ENCODE measurements at regions not wholly inside any gene's neighbourhood (a gene's known extent, or its start where the extent isn't known, plus 50 kb on each side); places are given as distances from the start of the nearest gene placed in this dataset.

DNA sequence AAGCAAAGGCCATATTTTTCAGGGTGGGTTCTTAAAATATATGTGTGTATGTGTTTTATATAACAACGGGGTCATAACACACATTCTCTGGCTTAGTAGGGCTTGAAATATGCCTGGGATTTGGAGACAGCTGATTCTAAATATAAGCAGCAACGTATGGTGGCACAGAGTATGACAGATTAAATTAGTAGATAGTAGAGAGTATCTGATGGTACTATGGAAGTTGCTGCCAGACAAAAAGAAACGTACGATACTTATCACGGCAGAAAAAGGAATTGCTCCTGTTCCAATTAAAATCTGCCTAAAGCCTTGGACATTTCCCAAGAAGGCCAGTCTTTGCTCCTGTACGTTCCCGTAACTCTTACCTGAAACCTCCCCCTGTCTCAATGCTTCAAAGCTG, 607.9 kb upstream of the ID2 start:
- Mint-ChIP-seq H3K4me3 (no peak overlapping the region), H3K36me3 (peaks cover 3% of the 10 kb centered on the region), H3K27ac (no peak overlapping the region), H3K4me1 (ENCODE audit: unreplicated experiment) (no peaks in the 10 kb centered on the region), H3K27me3 (no peaks in the 10 kb centered on the region), H3K9me3 (peaks cover 12% of the 10 kb centered on the region)
- DNase-seq (ENCODE audit: extremely low spot score, unreplicated experiment): no peak
- TF ChIP-seq CTCF (conservative IDR thresholded peaks at IDR 0.05): no peak

DNA sequence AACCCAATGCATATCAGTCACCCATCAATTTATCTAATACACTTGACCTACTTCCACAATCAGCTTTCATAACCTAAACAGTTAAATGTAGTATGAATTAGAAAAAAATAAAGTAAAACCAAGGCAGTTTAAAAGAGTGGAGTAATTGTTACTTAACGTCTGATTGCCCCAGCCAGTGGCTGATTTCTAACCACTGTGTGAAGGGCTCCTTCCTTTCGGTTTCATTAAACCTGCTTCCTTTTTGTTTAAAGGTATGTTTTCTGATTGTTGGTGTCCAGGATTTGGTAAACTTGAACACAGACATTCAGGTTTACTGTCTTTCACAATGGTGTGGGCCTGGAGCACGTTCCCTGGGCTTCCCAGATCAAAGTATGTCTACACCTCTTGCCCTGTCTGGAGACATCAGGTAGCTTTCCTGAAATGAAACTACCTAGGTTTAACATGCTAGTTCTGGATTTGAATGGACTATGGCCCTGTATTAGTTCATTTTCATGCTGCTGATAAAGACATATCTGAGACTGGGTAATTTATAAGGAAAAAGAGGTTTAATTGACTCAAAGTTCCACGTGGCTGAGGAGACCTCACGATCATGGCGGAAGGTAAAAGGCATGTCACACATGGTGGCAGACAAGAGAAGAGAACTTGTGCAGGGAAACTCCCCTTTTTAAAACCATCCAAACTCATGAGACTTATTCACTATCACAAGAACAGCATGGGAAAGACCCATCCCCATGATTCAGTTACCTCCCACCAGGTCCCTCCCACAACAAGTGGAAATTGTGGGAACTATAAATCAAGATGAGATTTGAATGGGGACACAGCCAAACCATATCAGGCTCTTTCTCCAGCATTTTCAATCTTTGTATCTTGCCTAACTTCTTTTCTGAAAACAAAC, 605.2 kb upstream of the ID2 start:
- no peak for DNase-seq (ENCODE audit: extremely low spot score, unreplicated experiment)
- Mint-ChIP-seq H3K9me3 (peaks cover 12% of the 10 kb centered on the region), H3K27ac (no peak overlapping the region), H3K4me1 (ENCODE audit: unreplicated experiment) (no peaks in the 10 kb centered on the region), H3K4me3 (no peak overlapping the region), H3K36me3 (peaks cover 3% of the 10 kb centered on the region), H3K27me3 (no peaks in the 10 kb centered on the region)
- TF ChIP-seq CTCF (conservative IDR thresholded peaks at IDR 0.05): no peak

DNA sequence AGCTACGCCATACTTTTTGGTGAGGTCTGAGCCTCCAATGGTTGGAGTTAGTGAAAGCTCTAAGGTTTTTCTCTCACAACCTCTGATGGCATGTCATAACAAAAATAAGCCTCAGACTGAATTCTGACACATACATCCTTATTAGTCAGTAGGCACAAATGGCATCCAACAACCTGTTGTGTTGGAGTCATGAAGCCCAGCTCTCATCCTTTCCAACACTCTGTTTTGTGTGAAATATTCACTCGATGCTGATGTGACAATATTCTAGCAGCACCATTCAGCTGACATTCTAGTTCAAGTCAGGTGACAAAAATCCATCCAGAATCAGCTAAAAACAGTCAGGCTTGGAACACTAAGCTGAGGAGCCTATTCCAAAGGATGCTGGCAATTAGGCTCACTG, 603.2 kb upstream of the ID2 start:
- H3K9me3 Mint-ChIP-seq: peaks cover 12% of the 10 kb centered on the region
- H3K27me3 Mint-ChIP-seq: no peaks in the 10 kb centered on the region
- H3K4me3 Mint-ChIP-seq: no peak overlapping the region
- peaks cover 3% of the 10 kb centered on the region for H3K36me3 Mint-ChIP-seq
- TF ChIP-seq CTCF (conservative IDR thresholded peaks at IDR 0.05): no peak
- H3K4me1 Mint-ChIP-seq (ENCODE audit: unreplicated experiment): no peaks in the 10 kb centered on the region
- H3K27ac Mint-ChIP-seq: no peak overlapping the region
- no peak for DNase-seq (ENCODE audit: extremely low spot score, unreplicated experiment)

GRCh38 chr2:8080063-8080462, 601.8 kb upstream of the ID2 start:
- Mint-ChIP-seq H3K27ac (no peak overlapping the region), H3K27me3 (peaks cover 4% of the 10 kb centered on the region), H3K4me1 (ENCODE audit: unreplicated experiment) (no peaks in the 10 kb centered on the region), H3K36me3 (peaks cover 3% of the 10 kb centered on the region), H3K4me3 (no peak overlapping the region), H3K9me3 (peaks cover 12% of the 10 kb centered on the region)
- DNase-seq (ENCODE audit: extremely low spot score, unreplicated experiment): no peak
- TF ChIP-seq CTCF (conservative IDR thresholded peaks at IDR 0.05): no peak

- peaks cover 12% of the 10 kb centered on the region for H3K9me3 Mint-ChIP-seq
- no peaks in the 10 kb centered on the region for H3K4me1 Mint-ChIP-seq (ENCODE audit: unreplicated experiment)
- H3K27ac Mint-ChIP-seq: no peak overlapping the region
- H3K27me3 Mint-ChIP-seq: peaks cover 4% of the 10 kb centered on the region
- TF ChIP-seq CTCF (conservative IDR thresholded peaks at IDR 0.05): no peak
- peaks cover 3% of the 10 kb centered on the region for H3K36me3 Mint-ChIP-seq
- no peak for DNase-seq (ENCODE audit: extremely low spot score, unreplicated experiment)
- no peak overlapping the region for H3K4me3 Mint-ChIP-seq
These were observed 600.7 kb upstream of the ID2 start for GRCh38 chr2:8081130-8081529.

All from type B pancreatic cell (in vitro differentiated cells).